Nephron (organoid): ENCODE measurements at regions not wholly inside any gene's neighbourhood (a gene's known extent, or its start where the extent isn't known, plus 50 kb on each side); places are given as distances from the start of the nearest gene placed in this dataset.

ENCODE experiments used
- H3K27ac Mint-ChIP-seq, 3 experiments: 2 replicates each; pipeline ENCODE4 v1.8.0; 2020; ENCODE audit warnings: mixed read lengths in 3 of 3, mild to moderate bottlenecking in 2 of 3, moderate library complexity in 1 of 3
- H3K27me3 Mint-ChIP-seq: 2 replicates; pipeline ENCODE4 v1.8.0; 2021; ENCODE audit warnings: low read depth, mild to moderate bottlenecking, moderate library complexity, mixed read lengths
- H3K36me3 Mint-ChIP-seq: 2 replicates; pipeline ENCODE4 v1.8.0; 2020; ENCODE audit warnings: low read depth, mixed read lengths
- H3K4me1 Mint-ChIP-seq: 2 replicates; pipeline ENCODE4 v1.8.0; 2020; ENCODE audit warnings: mixed read lengths
- H3K4me3 Mint-ChIP-seq, 3 experiments: 2 replicates each; pipeline ENCODE4 v1.8.0; 2020; ENCODE audit warnings: mild to moderate bottlenecking in 3 of 3, mixed read lengths in 3 of 3, moderate library complexity in 2 of 3
- H3K9me3 Mint-ChIP-seq: 2 replicates; pipeline ENCODE4 v1.8.0; 2020; ENCODE audit warnings: mixed read lengths
- CTCF ChIP-seq, 3 experiments: fragments of 200-600 bp; sonication (generic); IDR thresholded peaks; one replicate each; pipeline ENCODE4 v1.5.0; 2021; ENCODE audit warnings: antibody characterized with exemption in 3 of 3; ENCODE audit not compliant: unreplicated experiment in 3 of 3

GRCh38 chr2:19667085-19667484 is 234.7 kb downstream of the TTC32 start:
- peak in 2 of 3 experiments; percentile 23 to 26 for TF ChIP-seq CTCF (IDR thresholded peaks at IDR 0.05; ENCODE audit: unreplicated experiment in 3 of 3)
- peak overlapping the region in 1 of 3 experiments; percentile 58 for H3K27ac Mint-ChIP-seq
- no peaks in the 10 kb centered on the region for H3K9me3 Mint-ChIP-seq
- peaks cover 17% of the 10 kb centered on the region for H3K4me1 Mint-ChIP-seq
- no peaks in the 10 kb centered on the region for H3K36me3 Mint-ChIP-seq
- H3K27me3 Mint-ChIP-seq = peaks cover 6% of the 10 kb centered on the region
- H3K4me3 Mint-ChIP-seq = no peak overlapping the region

- Mint-ChIP-seq H3K4me3 (no peak overlapping the region), H3K4me1 (peaks cover 16% of the 10 kb centered on the region), H3K9me3 (no peaks in the 10 kb centered on the region), H3K27me3 (peaks cover 6% of the 10 kb centered on the region), H3K27ac (no peak overlapping the region), H3K36me3 (no peaks in the 10 kb centered on the region)
- no peak for TF ChIP-seq CTCF (IDR thresholded peaks at IDR 0.05; ENCODE audit: unreplicated experiment in 3 of 3)
Measured at GRCh38 chr2:19664646-19665045, 237.1 kb downstream of the TTC32 start.

- Mint-ChIP-seq H3K4me1 (no peaks in the 10 kb centered on the region), H3K27ac (no peak overlapping the region), H3K9me3 (no peaks in the 10 kb centered on the region), H3K27me3 (no peaks in the 10 kb centered on the region), H3K4me3 (no peak overlapping the region), H3K36me3 (no peaks in the 10 kb centered on the region)
- TF ChIP-seq CTCF (IDR thresholded peaks at IDR 0.05; ENCODE audit: unreplicated experiment in 3 of 3) = no peak
Measured at GRCh38 chr2:19659024-19659792, 242.6 kb downstream of the TTC32 start.

GRCh38 chr2:19656011-19656410 is 245.8 kb downstream of the TTC32 start:
- no peaks in the 10 kb centered on the region for H3K36me3 Mint-ChIP-seq
- H3K27ac Mint-ChIP-seq = peak overlapping the region; percentile 26 to 49 (median 38)
- peaks cover 6% of the 10 kb centered on the region for H3K27me3 Mint-ChIP-seq
- H3K9me3 Mint-ChIP-seq = no peaks in the 10 kb centered on the region
- no peak for TF ChIP-seq CTCF (IDR thresholded peaks at IDR 0.05; ENCODE audit: unreplicated experiment in 3 of 3)
- no peak overlapping the region for H3K4me3 Mint-ChIP-seq
- no peaks in the 10 kb centered on the region for H3K4me1 Mint-ChIP-seq

- Mint-ChIP-seq H3K9me3 (no peaks in the 10 kb centered on the region), H3K27ac (no peak overlapping the region), H3K27me3 (peaks cover 6% of the 10 kb centered on the region), H3K36me3 (no peaks in the 10 kb centered on the region), H3K4me3 (no peak overlapping the region), H3K4me1 (no peaks in the 10 kb centered on the region)
- no peak for TF ChIP-seq CTCF (IDR thresholded peaks at IDR 0.05; ENCODE audit: unreplicated experiment in 3 of 3)
Measured at GRCh38 chr2:19654310-19655090, 247.3 kb downstream of the TTC32 start.
